OCI-LY7 (cell line): ENCODE measurements at regions not wholly inside any gene's neighbourhood (a gene's known extent, or its start where the extent isn't known, plus 50 kb on each side); places are given as distances from the start of the nearest gene placed in this dataset.

Experiments used
- EZH2phosphoT487 ChIP-seq: fragments of 200-600 bp; sonication (generic); IDR thresholded peaks from 2 replicates; pipeline ENCODE4 v1.6.1; 2018; ENCODE audit warnings: low read depth, borderline replicate concordance, mild to moderate bottlenecking, mixed run types, antibody characterized with exemption, low read length, moderate library complexity, mixed read lengths
- TF ChIP-seq, protein P1 (sequence below): fragments of 200-600 bp; sonication (generic); conservative IDR thresholded peaks from 2 replicates; pipeline ENCODE4 v1.5.1; 2014; ENCODE audit warnings: mild to moderate bottlenecking, antibody characterized with exemption, low read length, moderate library complexity, mixed read lengths

DNA sequence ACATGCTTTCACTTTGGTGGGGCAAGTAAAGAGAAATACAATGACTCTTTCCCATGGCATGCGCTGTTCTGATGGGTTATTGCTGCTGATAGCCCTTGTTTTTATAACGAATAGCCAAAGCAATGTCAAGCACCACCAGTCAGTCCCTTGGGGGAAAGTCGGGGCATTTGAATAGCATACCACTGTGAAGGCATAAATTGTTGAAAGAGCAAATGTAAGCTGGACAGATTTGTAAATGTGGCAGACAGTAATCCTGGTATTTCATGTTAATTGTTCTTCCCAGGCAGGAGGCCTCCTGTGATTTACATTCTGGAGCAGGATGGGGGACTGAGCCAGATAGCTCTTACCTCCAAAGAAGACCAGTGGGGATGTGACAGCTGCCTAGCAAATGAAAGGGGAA, 293.3 kb downstream of the ADRA2A start:
- TF ChIP-seq, protein P1, sequence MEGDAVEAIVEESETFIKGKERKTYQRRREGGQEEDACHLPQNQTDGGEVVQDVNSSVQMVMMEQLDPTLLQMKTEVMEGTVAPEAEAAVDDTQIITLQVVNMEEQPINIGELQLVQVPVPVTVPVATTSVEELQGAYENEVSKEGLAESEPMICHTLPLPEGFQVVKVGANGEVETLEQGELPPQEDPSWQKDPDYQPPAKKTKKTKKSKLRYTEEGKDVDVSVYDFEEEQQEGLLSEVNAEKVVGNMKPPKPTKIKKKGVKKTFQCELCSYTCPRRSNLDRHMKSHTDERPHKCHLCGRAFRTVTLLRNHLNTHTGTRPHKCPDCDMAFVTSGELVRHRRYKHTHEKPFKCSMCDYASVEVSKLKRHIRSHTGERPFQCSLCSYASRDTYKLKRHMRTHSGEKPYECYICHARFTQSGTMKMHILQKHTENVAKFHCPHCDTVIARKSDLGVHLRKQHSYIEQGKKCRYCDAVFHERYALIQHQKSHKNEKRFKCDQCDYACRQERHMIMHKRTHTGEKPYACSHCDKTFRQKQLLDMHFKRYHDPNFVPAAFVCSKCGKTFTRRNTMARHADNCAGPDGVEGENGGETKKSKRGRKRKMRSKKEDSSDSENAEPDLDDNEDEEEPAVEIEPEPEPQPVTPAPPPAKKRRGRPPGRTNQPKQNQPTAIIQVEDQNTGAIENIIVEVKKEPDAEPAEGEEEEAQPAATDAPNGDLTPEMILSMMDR = no peak
- TF ChIP-seq EZH2phosphoT487 = no peak
